Inferior parietal cortex (tissue), 1 donor: ENCODE measurements at regions not wholly inside any gene's neighbourhood (a gene's known extent, or its start where the extent isn't known, plus 50 kb on each side); places are given as distances from the start of the nearest gene placed in this dataset.
"Not testable (repeated sequence)": the region's sequence is repeated elsewhere in the genome, so short reads cannot be mapped to it uniquely, and the experiment has no call there.

Experiments used
- DNase-seq: peaks from one replicate; pipeline ENCODE4 v3.0.0-alpha.2; 2016; ENCODE audit errors: extremely low spot score

- DNase-seq, result no peak
Observed at GRCh38 chr13:65943708-65944107, 1286.4 kb downstream of the PCDH9 start.

DNA sequence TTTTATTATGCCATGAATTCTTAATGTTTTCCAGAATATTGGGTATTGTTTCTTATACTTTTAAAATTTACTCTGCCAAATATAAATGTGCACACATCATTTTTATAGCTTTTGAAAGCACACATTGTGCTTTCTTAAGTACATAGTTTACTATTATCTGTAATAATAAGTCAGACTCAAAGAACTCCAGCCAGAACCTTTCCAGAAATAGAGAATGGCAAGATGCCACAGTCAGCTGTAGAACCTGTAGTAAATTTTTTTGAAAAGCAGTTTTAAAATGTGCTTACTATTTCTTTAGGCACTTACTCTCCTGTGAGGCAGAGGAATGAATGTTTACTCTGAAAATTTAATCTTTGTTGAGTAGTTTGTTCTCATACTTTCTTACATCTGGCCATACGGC is 1287.1 kb downstream of the PCDH9 start:
- DNase-seq, result no peak

GRCh38 chr13:65940720-65941119 is 1289.4 kb downstream of the PCDH9 start:
- no peak for DNase-seq

DNA sequence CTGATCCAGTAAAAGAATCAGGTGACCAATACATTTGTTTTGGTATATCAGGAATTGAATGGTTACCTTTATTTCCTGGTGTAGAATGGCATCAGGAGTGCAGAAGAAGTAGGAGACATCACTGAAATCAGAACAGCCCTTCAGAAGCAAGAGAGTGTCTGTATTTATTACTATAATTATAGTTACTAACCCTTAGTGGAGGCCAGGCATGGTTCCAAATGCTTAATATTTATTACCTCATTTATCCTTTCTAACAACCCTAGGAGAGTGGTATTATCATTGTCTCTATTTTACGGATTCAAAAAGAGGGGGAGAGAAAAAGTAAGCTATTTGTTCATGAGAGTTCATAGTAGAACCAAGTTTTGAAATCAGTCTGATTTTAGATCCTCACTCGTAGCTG is 1292.9 kb downstream of the PCDH9 start:
- no peak for DNase-seq

DNA sequence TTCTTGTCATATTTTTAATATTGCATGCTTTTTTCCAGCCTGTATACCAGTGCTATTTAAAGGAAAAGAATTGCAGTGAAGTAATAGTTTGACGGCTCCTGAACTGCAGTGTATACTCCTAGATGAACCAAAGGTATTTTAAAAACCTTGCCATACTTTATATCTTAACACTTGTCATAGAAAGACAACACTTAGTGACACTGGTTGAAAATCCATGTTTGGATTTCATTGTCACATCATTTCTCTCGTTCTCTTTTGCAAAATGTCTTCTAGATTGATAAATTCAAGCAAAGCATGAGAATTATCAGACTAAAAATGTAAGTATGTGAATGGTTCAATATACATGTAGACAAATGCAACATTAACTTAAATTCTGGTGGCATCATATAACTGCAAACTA is 1293.9 kb downstream of the PCDH9 start:
- no peak for DNase-seq

DNA sequence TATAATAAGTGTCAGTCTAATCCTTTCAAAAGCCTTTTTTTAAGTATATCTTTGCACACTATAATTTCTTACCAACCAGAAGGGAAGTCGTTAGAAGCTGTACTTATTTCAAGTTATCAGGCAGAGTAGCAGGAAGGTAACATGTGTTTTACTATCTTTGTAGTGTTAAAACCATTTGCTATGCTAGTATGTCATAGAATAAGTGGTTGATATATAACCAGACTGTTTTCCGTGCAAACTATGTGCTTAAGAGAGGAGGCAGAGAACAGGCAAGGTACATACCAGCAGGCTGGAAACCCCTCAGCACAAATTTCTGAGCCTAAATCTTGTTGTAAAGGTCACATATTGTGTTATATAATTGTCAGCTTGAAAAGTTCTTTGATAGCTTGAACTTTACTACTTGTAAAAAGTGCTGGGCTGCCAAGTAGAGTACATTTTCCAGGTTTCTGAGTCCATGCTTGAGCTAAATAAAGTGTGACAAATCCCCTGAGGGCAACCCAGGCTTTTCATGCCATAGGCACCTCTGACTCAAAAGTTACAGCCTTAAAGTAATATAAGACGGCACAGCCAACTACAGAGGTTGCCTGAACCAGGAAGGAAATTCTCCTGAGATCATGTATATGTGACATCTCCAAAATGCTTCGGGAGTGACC is 1297.4 kb downstream of the PCDH9 start:
- DNase-seq, result no peak

DNA sequence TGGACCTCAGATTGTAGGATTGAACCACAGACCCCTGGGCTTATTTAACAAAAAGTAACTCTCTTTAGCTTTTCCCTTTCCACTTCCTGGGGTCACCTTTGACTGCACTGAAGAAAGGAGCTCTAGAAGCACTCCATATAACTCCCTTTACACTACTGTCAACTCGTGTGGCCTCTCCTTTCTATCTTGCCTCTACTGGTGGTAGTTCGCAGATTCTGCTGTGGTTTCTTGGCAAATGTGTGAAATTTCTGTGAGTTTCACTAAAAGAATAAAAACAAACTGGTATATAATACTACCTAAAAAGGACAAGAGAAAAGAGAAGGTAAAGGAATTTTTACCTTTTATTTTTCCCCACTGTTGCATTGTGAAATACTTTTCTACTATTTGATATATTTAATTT is 1298.1 kb downstream of the PCDH9 start:
- no peak for DNase-seq

- DNase-seq, result no peak
Observed at GRCh38 chr13:65929436-65929835, 1300.7 kb downstream of the PCDH9 start.

- no peak for DNase-seq
Observed at GRCh38 chr13:65926750-65927171, 1303.4 kb downstream of the PCDH9 start.

GRCh38 chr13:65922846-65923245 is 1307.3 kb downstream of the PCDH9 start:
- DNase-seq, result not testable (repeated sequence)

DNA sequence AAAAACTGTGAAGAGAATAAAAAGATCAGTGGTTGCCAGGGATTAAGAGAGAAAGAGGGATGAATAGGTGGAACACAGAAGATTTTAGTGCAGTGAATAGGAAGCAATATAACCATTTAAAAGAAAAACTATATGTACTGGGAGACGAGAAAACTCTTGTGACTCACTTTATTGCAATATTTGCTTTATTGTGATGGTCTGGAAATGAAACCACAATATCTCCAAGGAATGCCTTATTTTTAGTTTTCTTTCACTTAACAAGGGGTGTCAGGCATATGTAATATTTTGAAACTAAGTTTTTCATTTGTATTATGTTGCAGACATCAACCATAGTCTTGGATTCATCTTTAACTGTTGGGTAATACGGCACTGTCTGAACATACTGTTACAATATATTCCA is 1308.2 kb downstream of the PCDH9 start:
- no peak for DNase-seq

- DNase-seq, result no peak
Observed at GRCh38 chr13:65917731-65918130, 1312.4 kb downstream of the PCDH9 start.

DNA sequence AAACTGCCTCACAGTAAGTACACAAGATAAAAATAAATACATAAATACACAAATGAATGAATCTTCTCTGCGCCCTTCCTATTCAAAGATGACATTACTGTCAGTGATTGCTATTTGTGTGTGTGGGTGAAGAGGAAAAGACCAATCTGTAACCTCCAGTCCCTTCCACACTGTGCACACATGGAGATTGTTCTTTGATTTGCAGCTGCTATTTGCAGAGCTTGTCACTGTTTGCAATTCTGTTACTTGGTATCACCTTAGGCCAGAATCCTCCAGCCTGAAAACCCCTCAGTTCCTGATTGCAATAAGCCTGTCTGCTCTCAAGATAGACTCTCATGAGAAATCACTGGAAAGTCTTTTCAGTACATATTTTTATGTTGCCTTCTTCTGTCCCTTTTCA is 1314.9 kb downstream of the PCDH9 start:
- DNase-seq, result no peak

DNA sequence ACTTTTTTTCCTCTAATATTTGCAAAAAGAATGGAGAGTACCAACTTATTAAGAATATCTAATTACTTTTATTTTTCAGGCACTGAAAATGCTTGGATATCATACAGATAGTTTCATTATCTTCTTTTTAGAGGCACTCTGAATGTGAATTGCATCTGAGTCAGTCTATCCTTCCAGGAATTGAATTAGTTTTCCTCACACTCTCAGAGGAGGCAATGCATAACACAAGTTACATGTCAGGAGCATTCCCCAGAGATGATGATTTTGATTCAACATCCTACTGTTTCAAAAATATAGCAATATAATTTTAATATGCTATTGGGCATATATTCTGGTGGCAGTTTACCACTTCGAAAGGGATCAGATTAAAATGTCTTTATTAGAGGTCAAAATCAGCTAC is 1315.4 kb downstream of the PCDH9 start:
- no peak for DNase-seq

- DNase-seq, result no peak
Observed at GRCh38 chr13:65913173-65913572, 1317.0 kb downstream of the PCDH9 start.

DNA sequence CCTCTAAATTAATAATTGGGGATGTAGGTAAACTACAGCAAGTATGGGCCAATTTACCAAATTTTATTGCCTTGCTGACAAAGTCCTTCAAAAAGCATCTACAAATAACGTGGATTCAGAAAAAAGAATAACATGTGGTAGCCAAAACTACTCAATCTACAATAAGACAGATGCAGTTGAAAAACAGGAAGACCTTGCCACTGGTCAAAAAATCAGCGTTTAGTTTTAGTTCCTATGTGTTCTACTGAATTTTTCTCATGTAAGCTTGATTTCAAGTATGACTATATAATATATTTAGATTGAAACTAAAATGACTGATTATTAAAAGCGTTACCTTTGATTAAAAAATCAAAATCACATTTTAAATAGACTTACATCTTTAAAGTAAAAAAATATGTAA is 1317.6 kb downstream of the PCDH9 start:
- no peak for DNase-seq

DNA sequence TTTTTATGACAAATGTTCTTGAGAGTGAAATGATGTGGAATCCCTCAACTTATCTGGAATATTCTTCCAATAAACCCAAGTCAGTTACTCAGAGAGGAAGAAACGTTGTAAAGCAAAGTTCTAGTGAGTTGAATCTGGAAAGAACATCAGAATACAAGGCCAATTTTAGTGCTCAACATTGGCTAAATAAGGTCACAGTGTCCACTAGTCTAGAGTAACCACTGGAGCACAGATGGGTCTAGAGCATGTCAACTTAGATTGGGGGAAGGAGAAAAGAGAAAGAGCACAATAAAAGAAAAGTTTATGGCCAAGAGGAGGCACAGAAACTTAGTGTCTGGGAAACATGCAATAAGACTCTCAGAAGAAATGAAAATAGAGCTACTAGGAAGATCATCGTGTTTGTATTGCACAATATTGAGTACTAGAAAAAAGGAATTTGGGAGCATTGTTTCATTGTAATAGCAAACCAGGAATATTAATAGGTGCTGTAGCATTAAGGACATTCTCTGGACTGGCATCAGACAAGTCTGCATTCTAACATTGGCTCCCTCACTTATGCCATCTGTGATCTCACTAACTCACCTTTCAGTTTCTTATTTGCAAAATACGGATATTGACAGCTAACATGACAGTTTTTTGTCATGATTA is 1318.5 kb downstream of the PCDH9 start:
- no peak for DNase-seq

DNA sequence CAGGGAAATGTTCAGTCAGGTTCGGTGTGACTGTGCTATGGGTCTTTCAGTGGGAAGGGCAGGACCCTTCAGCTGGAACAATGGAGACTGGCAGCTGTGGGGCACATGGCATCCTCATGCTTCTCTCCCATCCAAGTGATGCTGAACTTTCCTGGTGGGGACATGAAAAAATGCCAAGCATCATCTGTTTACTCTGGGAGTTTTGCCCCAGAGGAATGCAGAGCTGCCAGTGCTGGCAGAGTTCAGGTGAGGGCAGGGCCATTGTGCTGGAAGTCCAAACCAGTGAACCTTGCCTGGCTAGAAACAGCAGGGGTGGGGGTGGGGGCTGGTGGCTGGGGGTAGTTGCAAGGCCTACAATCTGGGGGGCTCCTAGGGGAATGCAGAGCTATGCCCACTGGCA is 1320.6 kb downstream of the PCDH9 start:
- DNase-seq, result no peak

GRCh38 chr13:65907666-65908525 is 1322.2 kb downstream of the PCDH9 start:
- DNase-seq, result no peak

DNA sequence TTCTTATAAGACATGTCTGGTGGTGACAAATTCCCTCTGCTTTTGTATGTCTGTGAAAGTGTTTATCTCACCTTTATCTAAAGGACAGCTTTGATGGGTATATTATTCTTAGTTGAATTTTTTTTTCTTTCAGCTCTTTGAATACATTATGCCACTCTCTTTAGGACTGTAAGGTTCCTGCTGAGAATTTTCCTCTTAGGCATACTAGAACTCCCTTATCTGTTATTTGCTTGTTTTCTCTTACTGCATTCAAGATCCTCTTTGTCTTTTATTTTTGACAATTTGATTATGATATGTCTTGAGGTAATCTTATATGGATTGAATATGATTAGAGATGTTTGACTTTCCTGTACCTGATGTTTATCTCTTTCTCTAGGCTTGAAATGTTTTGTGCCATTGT is 1328.4 kb downstream of the PCDH9 start:
- no peak for DNase-seq

DNA sequence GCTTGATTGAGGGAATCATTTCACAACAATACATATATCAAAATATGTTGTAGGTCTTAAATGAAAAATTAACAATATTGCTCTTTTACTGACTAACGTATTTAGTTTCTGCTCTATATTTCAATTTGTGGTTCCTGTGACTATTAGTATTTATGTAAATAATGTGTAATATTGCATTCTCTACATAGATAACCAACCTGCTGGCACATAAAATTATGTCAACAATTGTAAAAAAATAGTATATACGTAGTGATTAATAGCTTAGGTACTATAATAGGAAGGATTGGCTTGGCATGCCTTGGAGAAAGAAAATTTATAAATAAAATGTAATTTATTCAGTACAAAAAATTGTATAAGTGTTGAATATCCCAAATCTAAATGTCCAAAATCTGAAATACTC is 1336.1 kb downstream of the PCDH9 start:
- DNase-seq, result no peak

- no peak for DNase-seq
Observed at GRCh38 chr13:65892859-65893258, 1337.3 kb downstream of the PCDH9 start.

DNA sequence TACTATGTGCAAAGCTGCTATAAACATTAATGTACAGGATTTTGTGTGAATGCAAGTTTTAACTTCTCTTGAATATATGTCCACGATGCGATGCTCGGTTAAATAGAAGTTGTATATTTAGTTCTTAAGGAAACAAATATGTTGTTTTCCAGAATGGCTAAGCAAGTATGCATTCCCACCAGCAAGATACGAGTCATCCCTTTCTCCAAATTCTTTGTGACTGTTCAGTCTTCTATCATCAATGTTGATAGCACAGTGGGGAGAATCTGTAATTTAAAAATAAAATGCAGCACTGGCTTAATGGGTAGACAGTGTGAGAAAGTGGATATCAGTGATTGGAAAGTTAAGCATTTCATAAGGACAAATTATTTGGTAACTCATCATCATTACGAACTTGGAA is 1340.8 kb downstream of the PCDH9 start:
- DNase-seq, result no peak
